Duodenal mucosa (tissue), 2 donors: ENCODE measurements at regions not wholly inside any gene's neighbourhood (a gene's known extent, or its start where the extent isn't known, plus 50 kb on each side); places are given as distances from the start of the nearest gene placed in this dataset.

Experiments used
- H3K27ac ChIP-seq: one replicate; pipeline ENCODE4 v1.7.0; 2013; ENCODE audit warnings: low read depth, low read length
- H3K27me3 ChIP-seq, 2 donors: one replicate each; pipeline ENCODE4 v1.7.0; 2013; ENCODE audit warnings: low read length in 2 of 2, control low read depth in 1 of 2; ENCODE audit not compliant: insufficient read depth in 2 of 2, control insufficient read depth in 1 of 2
- H3K36me3 ChIP-seq, 2 donors: one replicate each; pipeline ENCODE4 v1.7.0; 2013; ENCODE audit warnings: low read length in 2 of 2, control low read depth in 1 of 2; ENCODE audit not compliant: insufficient read depth in 2 of 2, control insufficient read depth in 1 of 2
- H3K4me1 ChIP-seq, 2 donors: one replicate each; pipeline ENCODE4 v1.7.0; 2013; ENCODE audit warnings: low read length in 2 of 2, control low read depth in 1 of 2; ENCODE audit not compliant: insufficient read depth in 2 of 2, control insufficient read depth in 1 of 2
- H3K4me3 ChIP-seq, 2 donors: one replicate each; pipeline ENCODE4 v1.7.0; 2013; ENCODE audit warnings: low read length in 2 of 2, low read depth in 1 of 2
- H3K9ac ChIP-seq, 2 donors: one replicate each; pipeline ENCODE4 v1.7.0; 2013; ENCODE audit warnings: low read length in 2 of 2, low read depth in 1 of 2
- H3K9me3 ChIP-seq, 2 donors: one replicate each; pipeline ENCODE4 v1.7.0; 2013; ENCODE audit warnings: low read length in 2 of 2, control low read depth in 1 of 2; ENCODE audit not compliant: control insufficient read depth in 1 of 2

GRCh38 chr12:74319886-74320285 lies 217.7 kb upstream of the ATXN7L3B start:
- H3K27ac ChIP-seq, result no peak overlapping the region
- H3K4me3 ChIP-seq, result no peak overlapping the region
- no peaks in the 10 kb centered on the region for H3K36me3 ChIP-seq
- H3K9ac ChIP-seq, result no peak overlapping the region
- no peaks in the 10 kb centered on the region for H3K9me3 ChIP-seq
- H3K4me1 ChIP-seq, result no peaks in the 10 kb centered on the region
- H3K27me3 ChIP-seq, result no peaks in the 10 kb centered on the region

GRCh38 chr12:74321381-74321780 lies 216.3 kb upstream of the ATXN7L3B start:
- no peak overlapping the region for H3K27ac ChIP-seq
- no peaks in the 10 kb centered on the region for H3K27me3 ChIP-seq
- H3K36me3 ChIP-seq, result no peaks in the 10 kb centered on the region

GRCh38 chr12:74322792-74323191 lies 214.8 kb upstream of the ATXN7L3B start:
- Histone ChIP-seq H3K4me1 (no peaks in the 10 kb centered on the region), H3K9ac (no peak overlapping the region), H3K4me3 (no peak overlapping the region), H3K27me3 (no peaks in the 10 kb centered on the region), H3K36me3 (no peaks in the 10 kb centered on the region), H3K27ac (no peak overlapping the region), H3K9me3 (no peaks in the 10 kb centered on the region)

More at GRCh38 chr12:74321381-74321780, 216.3 kb upstream of the ATXN7L3B start:
- Histone ChIP-seq H3K4me1 (no peaks in the 10 kb centered on the region), H3K4me3 (no peak overlapping the region), H3K9me3 (no peaks in the 10 kb centered on the region), H3K9ac (no peak overlapping the region)

- H3K4me3 ChIP-seq, result no peak overlapping the region
- no peaks in the 10 kb centered on the region for H3K9me3 ChIP-seq
- no peaks in the 10 kb centered on the region for H3K27me3 ChIP-seq
- no peaks in the 10 kb centered on the region for H3K36me3 ChIP-seq
- no peak overlapping the region for H3K27ac ChIP-seq
- no peaks in the 10 kb centered on the region for H3K4me1 ChIP-seq
- no peak overlapping the region for H3K9ac ChIP-seq
Observed at GRCh38 chr12:74328623-74329022, 209.0 kb upstream of the ATXN7L3B start.

DNA sequence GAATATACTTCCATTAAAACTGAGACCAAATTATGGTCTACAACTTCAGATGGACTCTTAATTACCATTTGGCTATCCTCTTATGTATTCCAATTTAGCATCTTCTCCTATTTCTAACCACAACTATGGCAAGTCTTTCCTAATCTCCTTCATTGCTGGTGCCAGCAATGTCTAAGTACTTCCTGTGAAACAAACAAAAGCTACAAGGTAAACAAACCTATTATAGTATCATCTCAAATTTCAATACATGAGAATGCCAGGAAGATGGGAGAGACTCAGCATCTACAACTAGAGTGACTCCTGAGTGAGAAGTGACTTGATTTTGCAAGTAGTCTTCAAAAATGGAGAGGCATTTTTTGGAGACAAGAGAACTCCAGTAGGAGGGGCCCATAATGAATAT lies 202.9 kb upstream of the ATXN7L3B start:
- H3K4me1 ChIP-seq, result no peaks in the 10 kb centered on the region
- no peak overlapping the region for H3K4me3 ChIP-seq
- H3K27ac ChIP-seq, result no peak overlapping the region
- no peak overlapping the region for H3K9ac ChIP-seq
- no peaks in the 10 kb centered on the region for H3K9me3 ChIP-seq
- no peaks in the 10 kb centered on the region for H3K27me3 ChIP-seq
- no peaks in the 10 kb centered on the region for H3K36me3 ChIP-seq

GRCh38 chr12:74337951-74338350 lies 199.7 kb upstream of the ATXN7L3B start:
- Histone ChIP-seq H3K4me3 (no peak overlapping the region), H3K36me3 (no peaks in the 10 kb centered on the region), H3K27ac (no peak overlapping the region), H3K9ac (no peak overlapping the region), H3K4me1 (no peaks in the 10 kb centered on the region), H3K27me3 (no peaks in the 10 kb centered on the region), H3K9me3 (no peaks in the 10 kb centered on the region)

DNA sequence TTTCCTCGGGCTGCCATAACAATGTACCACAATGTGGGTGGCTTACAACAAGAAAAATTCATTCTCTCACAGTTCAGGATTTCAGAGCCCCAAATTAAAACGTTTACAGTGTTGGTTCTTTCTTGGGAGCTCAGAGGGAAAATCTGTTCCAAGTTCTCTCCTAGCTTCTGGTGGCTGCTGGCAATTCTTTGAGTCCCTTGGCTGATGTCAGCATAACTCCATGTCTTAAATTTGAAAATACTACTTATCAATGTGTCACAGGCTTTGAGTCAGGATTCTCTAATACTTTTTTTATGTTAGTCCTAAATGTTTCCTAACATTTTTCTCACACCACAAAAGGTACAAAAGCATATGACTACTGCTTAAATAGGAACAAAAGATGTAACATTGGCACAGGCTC lies 198.4 kb upstream of the ATXN7L3B start:
- H3K27ac ChIP-seq, result no peak overlapping the region
- no peaks in the 10 kb centered on the region for H3K36me3 ChIP-seq
- no peaks in the 10 kb centered on the region for H3K9me3 ChIP-seq
- no peaks in the 10 kb centered on the region for H3K4me1 ChIP-seq
- no peak overlapping the region for H3K9ac ChIP-seq
- no peaks in the 10 kb centered on the region for H3K27me3 ChIP-seq
- H3K4me3 ChIP-seq, result no peak overlapping the region

- no peak overlapping the region for H3K9ac ChIP-seq
- H3K4me1 ChIP-seq, result no peaks in the 10 kb centered on the region
- H3K9me3 ChIP-seq, result no peaks in the 10 kb centered on the region
- no peak overlapping the region for H3K4me3 ChIP-seq
- no peaks in the 10 kb centered on the region for H3K36me3 ChIP-seq
- no peak overlapping the region for H3K27ac ChIP-seq
- H3K27me3 ChIP-seq, result no peaks in the 10 kb centered on the region
Observed at GRCh38 chr12:74349925-74350324, 187.7 kb upstream of the ATXN7L3B start.

DNA sequence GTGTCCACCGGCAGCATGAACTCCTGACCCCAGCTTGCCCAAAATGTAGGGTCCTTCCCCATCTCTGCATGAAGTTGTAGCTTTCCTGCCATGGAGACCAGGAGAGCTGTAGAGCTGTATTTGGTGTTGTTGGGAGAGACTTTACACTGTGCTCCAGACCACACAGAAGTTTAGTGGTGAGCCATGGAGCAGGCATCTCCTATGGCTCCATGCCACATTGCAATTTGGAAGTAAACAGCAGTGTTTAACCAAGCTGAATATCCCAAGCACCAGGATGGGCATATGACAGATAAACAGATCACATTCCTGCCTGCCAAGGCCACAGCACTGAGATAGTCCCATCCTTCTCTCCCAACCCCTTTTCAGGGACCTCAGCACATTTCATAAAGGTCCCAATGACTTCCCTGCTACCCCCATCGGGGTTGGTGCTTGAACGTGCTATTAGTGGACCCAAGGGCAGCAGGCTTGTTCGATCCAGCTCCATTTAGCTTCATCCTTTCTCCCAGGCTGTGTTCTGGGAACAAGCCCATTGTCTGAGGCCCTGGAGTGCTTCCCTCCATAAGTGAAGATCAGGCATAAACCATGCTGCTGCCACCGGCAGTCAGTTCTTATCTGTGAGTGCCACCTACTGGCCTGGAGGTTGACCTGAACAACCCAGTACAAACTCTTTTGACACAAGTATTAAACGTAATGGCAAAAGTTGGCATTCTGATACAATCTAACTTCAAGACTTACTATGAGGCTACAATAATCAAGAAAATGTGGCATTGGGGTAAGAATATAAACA lies 172.3 kb upstream of the ATXN7L3B start:
- Histone ChIP-seq H3K4me3 (no peak overlapping the region), H3K4me1 (no peaks in the 10 kb centered on the region), H3K27me3 (no peaks in the 10 kb centered on the region), H3K27ac (no peak overlapping the region), H3K9ac (no peak overlapping the region), H3K36me3 (no peaks in the 10 kb centered on the region), H3K9me3 (no peaks in the 10 kb centered on the region)

- H3K27me3 ChIP-seq, result no peaks in the 10 kb centered on the region
- H3K9me3 ChIP-seq, result no peaks in the 10 kb centered on the region
- H3K9ac ChIP-seq, result no peak overlapping the region
- H3K36me3 ChIP-seq, result no peaks in the 10 kb centered on the region
- H3K4me3 ChIP-seq, result no peak overlapping the region
- H3K4me1 ChIP-seq, result no peaks in the 10 kb centered on the region
- H3K27ac ChIP-seq, result no peak overlapping the region
Observed at GRCh38 chr12:74370608-74371216, 166.9 kb upstream of the ATXN7L3B start.
